Mesenchymal stem cell (in vitro differentiated cells and primary cell): ENCODE measurements at regions not wholly inside any gene's neighbourhood (a gene's known extent, or its start where the extent isn't known, plus 50 kb on each side); places are given as distances from the start of the nearest gene placed in this dataset.

Experiments used
- DNase-seq: peaks from one replicate; pipeline ENCODE4 v3.0.0-alpha.2; 2013
- H2AFZ ChIP-seq: one replicate; pipeline ENCODE4 v1.6.1; 2013; ENCODE audit warnings: low read depth, mild to moderate bottlenecking, control low read depth, inconsistent platforms, low read length, moderate library complexity
- H2AK5ac ChIP-seq: 2 replicates; pipeline ENCODE4 v1.6.1; 2013; ENCODE audit warnings: low read length, moderate library complexity, mild to moderate bottlenecking, inconsistent platforms; ENCODE audit not compliant: severe bottlenecking
- H2BK120ac ChIP-seq: one replicate; pipeline ENCODE4 v1.6.1; 2013; ENCODE audit warnings: low read depth, mild to moderate bottlenecking, inconsistent platforms, low read length, moderate library complexity
- H2BK12ac ChIP-seq, 2 experiments: one replicate each; pipeline ENCODE4 v1.6.1; 2013; ENCODE audit warnings: inconsistent platforms in 2 of 2, low read length in 2 of 2, mild to moderate bottlenecking in 2 of 2, moderate library complexity in 2 of 2, control low read depth in 1 of 2
- H2BK15ac ChIP-seq: one replicate; pipeline ENCODE4 v1.6.1; 2013; ENCODE audit warnings: mild to moderate bottlenecking, low read depth, inconsistent platforms; ENCODE audit not compliant: poor library complexity, severe bottlenecking
- H2BK5ac ChIP-seq: 2 replicates; pipeline ENCODE4 v1.6.1; 2013; ENCODE audit warnings: low read depth, mild to moderate bottlenecking, low read length, control low read depth, inconsistent platforms; ENCODE audit not compliant: poor library complexity, severe bottlenecking
- H3K14ac ChIP-seq, 2 experiments: one replicate each; pipeline ENCODE4 v1.6.1; 2013; ENCODE audit warnings: inconsistent platforms in 2 of 2, low read length in 2 of 2, control low read depth in 1 of 2, mild to moderate bottlenecking in 1 of 2, moderate library complexity in 1 of 2
- H3K18ac ChIP-seq, 2 experiments: one replicate each; pipeline ENCODE4 v1.6.1; 2013; ENCODE audit warnings: inconsistent platforms in 2 of 2, low read length in 2 of 2, control low read depth in 1 of 2, low read depth in 1 of 2, mild to moderate bottlenecking in 1 of 2
- H3K23ac ChIP-seq, 2 experiments: one replicate each; pipeline ENCODE4 v1.6.1; 2013; ENCODE audit warnings: inconsistent platforms in 2 of 2, low read length in 2 of 2, mild to moderate bottlenecking in 2 of 2, moderate library complexity in 2 of 2, control low read depth in 1 of 2
- H3K27ac ChIP-seq: 2 replicates; pipeline ENCODE4 v1.5.1; 2013; ENCODE audit warnings: mild to moderate bottlenecking, moderate library complexity, low read length, control low read depth, inconsistent platforms; ENCODE audit not compliant: poor library complexity, severe bottlenecking
- H3K27me3 ChIP-seq, 2 experiments: 2 replicates each; pipeline versions ENCODE4 v1.6.1 to v1.7.0; 2013; ENCODE audit warnings: low read length in 2 of 2, mild to moderate bottlenecking in 2 of 2, moderate library complexity in 2 of 2, control low read depth in 1 of 2, inconsistent platforms in 1 of 2; ENCODE audit not compliant: control insufficient read depth in 1 of 2, insufficient read depth in 1 of 2
- H3K36me3 ChIP-seq, 2 experiments: 2 replicates each; pipeline versions ENCODE4 v1.6.1 to v1.7.0; 2013; ENCODE audit warnings: low read length in 2 of 2, control low read depth in 1 of 2, inconsistent platforms in 1 of 2, low read depth in 1 of 2, mild to moderate bottlenecking in 1 of 2; ENCODE audit not compliant: insufficient read depth in 2 of 2, control insufficient read depth in 1 of 2
- H3K4ac ChIP-seq, 2 experiments: one replicate each; pipeline ENCODE4 v1.6.1; 2013; ENCODE audit warnings: inconsistent platforms in 2 of 2, low read length in 2 of 2, mild to moderate bottlenecking in 2 of 2, moderate library complexity in 2 of 2, control low read depth in 1 of 2, low read depth in 1 of 2
- H3K4me1 ChIP-seq: 2 replicates; pipeline ENCODE4 v1.6.1; 2013; ENCODE audit warnings: low read depth, low read length, control low read depth; ENCODE audit not compliant: control insufficient read depth, insufficient read depth
- H3K4me2 ChIP-seq: 2 replicates; pipeline ENCODE4 v1.6.1; 2013; ENCODE audit warnings: low read length, mild to moderate bottlenecking, inconsistent platforms; ENCODE audit not compliant: poor library complexity, severe bottlenecking
- H3K4me3 ChIP-seq, 2 experiments: 2 replicates each; pipeline versions ENCODE4 v1.5.1 to v1.7.0; 2013; ENCODE audit warnings: low read length in 2 of 2, mild to moderate bottlenecking in 2 of 2, control low read depth in 1 of 2, low read depth in 1 of 2; ENCODE audit not compliant: insufficient read depth in 1 of 2
- H3K79me1 ChIP-seq: replicated peaks from 2 replicates; pipeline ENCODE4 v1.6.1; 2013; ENCODE audit warnings: mild to moderate bottlenecking, control low read depth, low read length, inconsistent platforms; ENCODE audit not compliant: poor library complexity, severe bottlenecking
- H3K9ac ChIP-seq: 2 replicates; pipeline ENCODE4 v1.7.0; 2013; ENCODE audit warnings: mild to moderate bottlenecking, low read length, moderate library complexity
- H3K9me3 ChIP-seq: 2 replicates; pipeline ENCODE4 v1.7.0; 2013; ENCODE audit warnings: mild to moderate bottlenecking, low read length; ENCODE audit not compliant: control insufficient read depth
- H4K8ac ChIP-seq: one replicate; pipeline ENCODE4 v1.6.1; 2013; ENCODE audit warnings: inconsistent platforms, mild to moderate bottlenecking, low read length, moderate library complexity
- H4K91ac ChIP-seq: one replicate; pipeline ENCODE4 v1.6.1; 2013; ENCODE audit warnings: mild to moderate bottlenecking, low read length, inconsistent platforms
- WGBS: methylation state at CpG from one replicate; pipeline ENCODE4 v1.1.7; 2013; ENCODE audit warnings: mixed read lengths; 5-methylcytosine and 5-hydroxymethylcytosine counted together

- H2BK5ac ChIP-seq = no peak overlapping the region
- no peak overlapping the region for H2BK120ac ChIP-seq
- H3K23ac ChIP-seq = no peak overlapping the region
- no peaks in the 10 kb centered on the region for H3K36me3 ChIP-seq
- H3K18ac ChIP-seq = no peak overlapping the region
- no peak overlapping the region for H3K4ac ChIP-seq
- no peaks in the 10 kb centered on the region for H3K27me3 ChIP-seq
- no peaks in the 10 kb centered on the region for H3K79me1 ChIP-seq
- H3K27ac ChIP-seq = no peak overlapping the region
- H3K14ac ChIP-seq = no peak overlapping the region
- H4K91ac ChIP-seq = no peak overlapping the region
- H2BK15ac ChIP-seq = no peak overlapping the region
- H2AK5ac ChIP-seq = no peak overlapping the region
- no peak overlapping the region for H4K8ac ChIP-seq
- peaks cover 4% of the 10 kb centered on the region for H3K9me3 ChIP-seq
- no peak for DNase-seq
- H3K9ac ChIP-seq = no peak overlapping the region
- H3K4me2 ChIP-seq = no peak overlapping the region
- no peak overlapping the region for H3K4me3 ChIP-seq
- no peaks in the 10 kb centered on the region for H3K4me1 ChIP-seq
- no peak overlapping the region for H2BK12ac ChIP-seq
- no peak overlapping the region for H2AFZ ChIP-seq
- 20% methylated on average over 1 of the region's 1 CpG for WGBS
Measured at GRCh38 chr3:83823095-83823494, 1135.7 kb upstream of the CADM2 start.

- Histone ChIP-seq H3K27ac (no peak overlapping the region), H3K27me3 (no peaks in the 10 kb centered on the region), H2BK15ac (no peak overlapping the region), H4K8ac (no peak overlapping the region), H2BK5ac (no peak overlapping the region), H3K4ac (no peak overlapping the region), H3K79me1 (no peaks in the 10 kb centered on the region), H2AK5ac (no peak overlapping the region), H3K14ac (no peak overlapping the region), H2AFZ (no peak overlapping the region), H3K4me2 (no peak overlapping the region), H3K23ac (no peak overlapping the region), H3K9me3 (peaks cover 18% of the 10 kb centered on the region), H3K18ac (no peak overlapping the region), H2BK12ac (no peak overlapping the region), H3K4me3 (no peak overlapping the region), H3K4me1 (no peaks in the 10 kb centered on the region), H4K91ac (no peak overlapping the region), H3K36me3 (no peaks in the 10 kb centered on the region), H3K9ac (no peak overlapping the region), H2BK120ac (no peak overlapping the region)
- whole genome bisulfite sequencing = 90% methylated on average over 4 of the region's 4 CpGs
- no peak for DNase-seq
Measured at GRCh38 chr3:83835040-83835439, 1123.7 kb upstream of the CADM2 start.

GRCh38 chr3:83842511-83842910, 1116.3 kb upstream of the CADM2 start:
- Histone ChIP-seq H3K9ac (no peak overlapping the region), H3K79me1 (no peaks in the 10 kb centered on the region), H3K4me1 (peaks cover 3% of the 10 kb centered on the region), H2BK15ac (no peak overlapping the region), H4K91ac (no peak overlapping the region), H2AK5ac (no peak overlapping the region), H3K27me3 (no peaks in the 10 kb centered on the region), H4K8ac (no peak overlapping the region), H3K23ac (no peak overlapping the region), H3K9me3 (peaks cover 8% of the 10 kb centered on the region), H2BK5ac (no peak overlapping the region), H3K4ac (no peak overlapping the region), H2BK12ac (no peak overlapping the region), H2AFZ (no peak overlapping the region), H3K4me2 (no peak overlapping the region), H2BK120ac (no peak overlapping the region), H3K36me3 (no peaks in the 10 kb centered on the region), H3K18ac (no peak overlapping the region), H3K14ac (no peak overlapping the region), H3K27ac (no peak overlapping the region), H3K4me3 (no peak overlapping the region)
- no peak for DNase-seq
- WGBS = 70% methylated on average over 1 of the region's 1 CpG

GRCh38 chr3:83843716-83844115, 1115.1 kb upstream of the CADM2 start:
- no peak overlapping the region for H3K9ac ChIP-seq
- no peak overlapping the region for H2BK12ac ChIP-seq
- no peak overlapping the region for H4K8ac ChIP-seq
- H2AFZ ChIP-seq = no peak overlapping the region
- no peak overlapping the region for H3K4me2 ChIP-seq
- H4K91ac ChIP-seq = no peak overlapping the region
- no peak overlapping the region for H3K23ac ChIP-seq
- DNase-seq = no peak
- H3K27me3 ChIP-seq = no peaks in the 10 kb centered on the region
- H3K36me3 ChIP-seq = no peaks in the 10 kb centered on the region
- peak overlapping the region; percentile 82 for H3K27ac ChIP-seq
- no peaks in the 10 kb centered on the region for H3K79me1 ChIP-seq
- peak overlapping the region; percentile 79 for H2BK5ac ChIP-seq
- 33% methylated on average over 2 of the region's 2 CpGs for WGBS
- H2BK15ac ChIP-seq = no peak overlapping the region
- no peak overlapping the region for H2AK5ac ChIP-seq
- no peak overlapping the region for H3K18ac ChIP-seq
- H3K4me3 ChIP-seq = no peak overlapping the region
- H3K14ac ChIP-seq = no peak overlapping the region
- no peak overlapping the region for H2BK120ac ChIP-seq
- H3K9me3 ChIP-seq = peaks cover 8% of the 10 kb centered on the region
- H3K4me1 ChIP-seq = peaks cover 3% of the 10 kb centered on the region
- no peak overlapping the region for H3K4ac ChIP-seq
